PC-3 (cell line): ENCODE measurements at regions not wholly inside any gene's neighbourhood (a gene's known extent, or its start where the extent isn't known, plus 50 kb on each side); places are given as distances from the start of the nearest gene placed in this dataset.

Experiments used
- ATAC-seq: fragments of 200-7000 bp; cut with Tn5 transposase; 2 replicates; pipeline ENCODE4 v1.9.1; 2020; ENCODE audit warnings: mild to moderate bottlenecking, moderate library complexity
- BruUV-seq: library from RNA; stranded (reverse); fragments of 400-500 nt; replicated peaks from 2 replicates; lab custom pipeline; 2021; lab: Mats Ljungman, UMichigan
- CTCF ChIA-PET: fragments of 300-600 bp; sonication (Branson Sonifier 250); formaldehyde crosslinking; loops from one replicate; lab custom pipeline; 2022; ENCODE audit warnings: antibody characterized with exemption; lab: Charles Lee
- POLR2A ChIA-PET: fragments of 300-600 bp; sonication (Branson Sonifier 250); formaldehyde crosslinking; loops from one replicate; lab custom pipeline; 2022; ENCODE audit warnings: antibody characterized with exemption; ENCODE audit not compliant: unreplicated experiment; lab: Charles Lee
- DNase-seq: peaks from one replicate; pipeline ENCODE4 v3.0.0-alpha.2; 2015
- H2AFZ ChIP-seq: fragments of 300-600 bp; sonication (generic); 2 replicates; pipeline ENCODE4 v1.6.0; 2016; ENCODE audit warnings: antibody characterized with exemption, low read length
- H3F3A ChIP-seq: fragments of 300-600 bp; sonication (generic); one replicate; pipeline ENCODE4 v1.6.0; 2017; ENCODE audit warnings: antibody characterized with exemption, low read length, control low read depth, mild to moderate bottlenecking; ENCODE audit not compliant: unreplicated experiment
- H3K27ac ChIP-seq: fragments of 300-600 bp; sonication (generic); 2 replicates; pipeline ENCODE4 v1.5.1; 2016; ENCODE audit warnings: mild to moderate bottlenecking, low read length
- H3K27me3 ChIP-seq: fragments of 300-600 bp; sonication (generic); 2 replicates; pipeline ENCODE4 v1.6.1; 2016; ENCODE audit warnings: low read length, mixed read lengths
- H3K36me3 ChIP-seq: fragments of 300-600 bp; sonication (generic); 2 replicates; pipeline ENCODE4 v1.6.1; 2016; ENCODE audit warnings: low read depth, mixed run types, low read length, mixed read lengths
- H3K4me1 ChIP-seq: fragments of 300-600 bp; sonication (generic); 2 replicates; pipeline ENCODE4 v1.5.1; 2016; ENCODE audit warnings: low read length; ENCODE audit not compliant: insufficient read depth
- H3K4me2 ChIP-seq: fragments of 300-600 bp; sonication (generic); 2 replicates; pipeline ENCODE4 v1.6.0; 2016; ENCODE audit warnings: low read length
- H3K4me3 ChIP-seq: fragments of 300-600 bp; sonication (generic); 2 replicates; pipeline ENCODE4 v1.5.1; 2016; ENCODE audit warnings: mild to moderate bottlenecking, low read length, mixed read lengths
- H3K79me2 ChIP-seq: fragments of 300-600 bp; sonication (generic); 2 replicates; pipeline ENCODE4 v1.6.1; 2017; ENCODE audit warnings: low read length, mixed read lengths
- H3K9ac ChIP-seq: fragments of 300-600 bp; sonication (generic); 2 replicates; pipeline ENCODE4 v1.6.0; 2016; ENCODE audit warnings: mild to moderate bottlenecking, low read length
- H3K9me2 ChIP-seq: fragments of 300-600 bp; sonication (generic); replicated peaks from 2 replicates; pipeline ENCODE4 v1.6.1; 2016; ENCODE audit warnings: mixed run types, low read length, mixed read lengths
- H3K9me3 ChIP-seq: fragments of 300-600 bp; sonication (generic); 2 replicates; pipeline ENCODE4 v1.6.1; 2016; ENCODE audit warnings: low read length, mixed read lengths
- H4K20me1 ChIP-seq: fragments of 300-600 bp; sonication (generic); 2 replicates; pipeline ENCODE4 v1.6.1; 2016; ENCODE audit warnings: low read length, mixed read lengths
- CTCF ChIP-seq: fragments of 300-600 bp; sonication (generic); conservative IDR thresholded peaks from 2 replicates; pipeline ENCODE4 v1.5.1; 2017; ENCODE audit warnings: antibody characterized with exemption, low read depth, mild to moderate bottlenecking, low read length
- EZH2 ChIP-seq: fragments of 300-600 bp; sonication (generic); IDR thresholded peaks from one replicate; pipeline ENCODE4 v1.6.1; 2017; ENCODE audit warnings: antibody characterized with exemption, mild to moderate bottlenecking, low read length; ENCODE audit not compliant: unreplicated experiment
- EZH2phosphoT487 ChIP-seq: fragments of 300-600 bp; sonication (generic); IDR thresholded peaks from 2 replicates; pipeline ENCODE4 v1.6.1; 2018; ENCODE audit warnings: mild to moderate bottlenecking, antibody characterized with exemption, low read length, borderline replicate concordance
- intact Hi-C: fragments of 100-400 bp; cut with micrococcal nuclease; formaldehyde crosslinking; loops from 2 replicates; pipeline ENCODE4 v1.9.0; 2023

DNA sequence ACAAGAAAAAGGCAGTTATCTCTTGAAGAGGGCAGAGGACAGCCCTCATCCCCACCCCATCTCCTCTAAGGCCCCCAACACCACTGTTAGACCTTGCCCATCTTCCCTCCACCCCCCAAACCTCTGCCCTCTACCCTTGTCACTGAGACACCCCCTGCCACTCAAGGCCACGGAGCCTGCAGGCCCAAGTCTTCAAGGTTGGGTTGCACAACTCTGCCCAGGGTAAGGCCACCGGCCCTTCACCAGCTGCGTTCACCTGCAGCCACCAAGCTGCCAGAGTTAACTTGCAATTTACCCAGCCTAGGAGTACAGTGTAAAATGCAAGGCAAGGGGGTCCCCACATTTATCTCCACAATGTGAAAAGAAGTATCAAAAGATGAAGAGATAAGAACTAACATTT is 128.7 kb upstream of the PKDCC start:
- POLR2A ChIA-PET, result no interaction called here
- H2AFZ ChIP-seq, result no peak overlapping the region
- H3K4me2 ChIP-seq, result no peak overlapping the region
- peaks cover 6% of the 10 kb centered on the region; the same call in 1 of the 2 replicates for H3K4me1 ChIP-seq
- DNase-seq (no peak), ATAC-seq (no peak)
- H3K79me2 ChIP-seq, result no peaks in the 10 kb centered on the region
- TF ChIP-seq EZH2 (no peak), CTCF (no peak), EZH2phosphoT487 (no peak)
- no TSS peak for BruUV-seq
- no peaks in the 10 kb centered on the region for H3F3A ChIP-seq
- H3K27ac ChIP-seq, result no peak overlapping the region
- no peak overlapping the region for H3K9ac ChIP-seq
- H3K9me2 ChIP-seq, result no peaks in the 10 kb centered on the region
- no peaks in the 10 kb centered on the region for H3K27me3 ChIP-seq
- no peaks in the 10 kb centered on the region for H3K9me3 ChIP-seq
- H3K36me3 ChIP-seq, result no peaks in the 10 kb centered on the region
- no peaks in the 10 kb centered on the region for H4K20me1 ChIP-seq
- intact Hi-C loops, result no loop called here
- CTCF ChIA-PET, result no interaction called here
- no peak overlapping the region for H3K4me3 ChIP-seq

DNA sequence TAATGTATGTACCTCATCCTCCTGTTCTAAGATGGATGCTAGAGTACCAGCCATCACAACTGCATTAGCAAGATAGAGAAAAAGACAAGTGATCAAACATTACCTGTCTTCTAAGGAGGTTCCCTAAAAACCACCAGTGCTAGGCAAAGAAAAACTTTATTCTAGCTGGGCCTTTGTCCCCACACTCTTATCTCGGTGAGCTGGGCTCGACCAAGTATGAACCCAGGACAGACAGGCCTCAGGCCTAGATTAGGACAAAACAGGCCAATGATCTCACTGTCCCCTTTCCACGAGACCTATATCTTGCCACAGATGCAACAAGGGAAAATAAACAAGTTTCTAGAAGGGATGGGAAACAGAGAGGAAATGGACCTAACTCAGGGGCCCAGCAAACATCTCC is 127.6 kb upstream of the PKDCC start:
- Histone ChIP-seq H3K9me2 (no peaks in the 10 kb centered on the region), H3K9ac (no peak overlapping the region), H3K9me3 (no peaks in the 10 kb centered on the region), H3K4me1 (peaks cover 6% of the 10 kb centered on the region; the same call in 1 of the 2 replicates), H3K4me3 (no peak overlapping the region), H3K4me2 (no peak overlapping the region), H4K20me1 (no peaks in the 10 kb centered on the region), H3F3A (no peaks in the 10 kb centered on the region), H2AFZ (no peak overlapping the region), H3K79me2 (no peaks in the 10 kb centered on the region), H3K36me3 (no peaks in the 10 kb centered on the region), H3K27ac (no peak overlapping the region), H3K27me3 (no peaks in the 10 kb centered on the region)
- CTCF ChIA-PET, result no interaction called here
- BruUV-seq, result no TSS peak
- no peak for ATAC-seq
- TF ChIP-seq EZH2 (no peak), CTCF (no peak), EZH2phosphoT487 (no peak)
- POLR2A ChIA-PET, result no interaction called here
- intact Hi-C loops, result no loop called here
- no peak for DNase-seq

DNA sequence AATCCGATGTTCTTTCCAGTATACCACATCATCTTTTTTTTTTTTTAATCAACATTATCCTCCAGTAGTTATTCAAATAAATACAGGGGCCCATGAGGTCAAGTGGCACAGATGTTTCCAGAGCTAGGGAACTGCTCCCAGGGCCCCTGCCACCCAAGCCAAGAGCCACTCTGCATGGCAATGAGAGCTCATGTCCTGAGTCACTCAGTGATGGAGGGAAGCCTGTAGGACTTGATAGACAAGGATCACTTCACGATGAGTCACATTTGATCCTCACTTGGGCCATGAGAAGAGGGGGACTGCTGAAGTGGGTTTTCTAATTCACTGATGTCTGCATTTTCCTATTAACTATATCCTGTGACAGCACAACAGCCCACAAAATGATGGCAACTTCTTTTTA is 127.0 kb upstream of the PKDCC start:
- CTCF ChIA-PET, result no interaction called here
- Histone ChIP-seq H3K79me2 (no peaks in the 10 kb centered on the region), H3F3A (no peaks in the 10 kb centered on the region), H3K4me3 (no peak overlapping the region), H3K9me2 (no peaks in the 10 kb centered on the region), H3K4me2 (no peak overlapping the region), H3K9me3 (no peaks in the 10 kb centered on the region), H3K9ac (no peak overlapping the region), H3K27ac (no peak overlapping the region), H2AFZ (no peak overlapping the region), H3K36me3 (no peaks in the 10 kb centered on the region), H3K4me1 (peaks cover 6% of the 10 kb centered on the region; the same call in 1 of the 2 replicates), H3K27me3 (no peaks in the 10 kb centered on the region), H4K20me1 (no peaks in the 10 kb centered on the region)
- DNase-seq, result peak; percentile 69
- no TSS peak for BruUV-seq
- no peak for ATAC-seq
- POLR2A ChIA-PET, result no interaction called here
- intact Hi-C loops, result no loop called here
- no peak for TF ChIP-seq CTCF
- no peak for TF ChIP-seq EZH2phosphoT487
- TF ChIP-seq EZH2, result no peak
